Neural cell (in vitro differentiated cells): ENCODE measurements at regions not wholly inside any gene's neighbourhood (a gene's known extent, or its start where the extent isn't known, plus 50 kb on each side); places are given as distances from the start of the nearest gene placed in this dataset.

Experiments
- CTCF ChIP-seq: fragments of 450-650 bp; IDR thresholded peaks from 2 replicates; pipeline ENCODE4 v1.5.1; 2014; ENCODE audit warnings: antibody characterized with exemption, mild to moderate bottlenecking, moderate library complexity; ENCODE audit not compliant: poor library complexity, severe bottlenecking
- EZH2 ChIP-seq: fragments of 200-600, 300-800 bp; shearing (Covaris generic), sonication (generic); IDR thresholded peaks from 2 replicates; pipeline ENCODE4 v1.6.1; 2014; ENCODE audit warnings: antibody characterized with exemption, low read length, borderline replicate concordance, mild to moderate bottlenecking; ENCODE audit not compliant: insufficient read depth, poor library complexity, severe bottlenecking
- POLR2AphosphoS5 ChIP-seq: IDR thresholded peaks from 2 replicates; pipeline ENCODE4 v1.6.1; 2012

GRCh38 chr9:134224127-134224526 is 59.8 kb upstream of the RNU6ATAC start:
- TF ChIP-seq EZH2 (no peak), CTCF (no peak), POLR2AphosphoS5 (no peak)
